Muscle layer of colon (tissue), 2 donors: ENCODE measurements at regions not wholly inside any gene's neighbourhood (a gene's known extent, or its start where the extent isn't known, plus 50 kb on each side); places are given as distances from the start of the nearest gene placed in this dataset.
"Not testable (repeated sequence)": the region's sequence is repeated elsewhere in the genome, so short reads cannot be mapped to it uniquely, and the experiment has no call there.

Experiments used
- H3K27ac ChIP-seq: one replicate; pipeline ENCODE4 v1.7.0; 2013; ENCODE audit warnings: low read depth, mild to moderate bottlenecking, low read length, moderate library complexity
- H3K27me3 ChIP-seq, 2 donors: one replicate each; pipeline ENCODE4 v1.7.0; 2013; ENCODE audit warnings: low read length in 2 of 2, mild to moderate bottlenecking in 2 of 2; ENCODE audit not compliant: insufficient read depth in 2 of 2, control insufficient read depth in 1 of 2
- H3K36me3 ChIP-seq: one replicate; pipeline ENCODE4 v1.7.0; 2013; ENCODE audit warnings: mild to moderate bottlenecking, low read length; ENCODE audit not compliant: insufficient read depth
- H3K4me1 ChIP-seq: one replicate; pipeline ENCODE4 v1.7.0; 2013; ENCODE audit warnings: mild to moderate bottlenecking, low read length; ENCODE audit not compliant: insufficient read depth
- H3K4me3 ChIP-seq, 2 donors: one replicate each; pipeline ENCODE4 v1.7.0; 2013; ENCODE audit warnings: low read length in 2 of 2, low read depth in 1 of 2, mild to moderate bottlenecking in 1 of 2, moderate library complexity in 1 of 2
- H3K9ac ChIP-seq: one replicate; pipeline ENCODE4 v1.7.0; 2013; ENCODE audit warnings: low read length
- H3K9me3 ChIP-seq: one replicate; pipeline ENCODE4 v1.7.0; 2013; ENCODE audit warnings: mild to moderate bottlenecking, low read length
- donor health status: abdominal sarcoma.
- donor health status: Adenocarcinoma of cecum.

- H3K9ac ChIP-seq: no peak overlapping the region
- H3K36me3 ChIP-seq: no peaks in the 10 kb centered on the region
- no peaks in the 10 kb centered on the region for H3K9me3 ChIP-seq
- H3K27ac ChIP-seq: no peak overlapping the region
- no peaks in the 10 kb centered on the region for H3K27me3 ChIP-seq
- H3K4me3 ChIP-seq: no peak overlapping the region
- no peaks in the 10 kb centered on the region for H3K4me1 ChIP-seq
These were observed 500.9 kb upstream of the NAALADL2 start for GRCh38 chr3:174358252-174358651.

DNA sequence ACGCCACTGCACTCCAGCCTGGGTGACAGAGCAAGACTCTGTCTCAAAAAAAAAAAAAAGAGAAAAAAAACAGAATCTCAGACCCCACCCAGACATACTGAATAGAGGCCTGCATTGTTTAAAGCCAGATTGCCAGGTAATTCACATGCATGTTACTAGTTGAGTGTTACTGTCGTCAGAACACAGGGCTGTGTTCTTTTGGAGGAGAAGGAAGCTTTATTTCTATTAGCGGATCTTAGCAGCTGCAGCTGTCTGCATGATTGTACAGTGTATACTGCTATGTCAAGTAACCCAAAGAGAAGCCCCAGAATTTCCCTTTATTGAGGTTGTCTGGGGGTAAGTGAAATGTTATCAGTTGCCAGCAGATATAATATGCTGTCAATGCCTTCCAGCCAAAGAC, 496.6 kb upstream of the NAALADL2 start:
- no peak overlapping the region for H3K4me3 ChIP-seq
- no peak overlapping the region for H3K27ac ChIP-seq
- H3K9ac ChIP-seq: no peak overlapping the region
- H3K36me3 ChIP-seq: no peaks in the 10 kb centered on the region
- no peaks in the 10 kb centered on the region for H3K4me1 ChIP-seq
- no peaks in the 10 kb centered on the region for H3K27me3 ChIP-seq
- H3K9me3 ChIP-seq: no peaks in the 10 kb centered on the region

DNA sequence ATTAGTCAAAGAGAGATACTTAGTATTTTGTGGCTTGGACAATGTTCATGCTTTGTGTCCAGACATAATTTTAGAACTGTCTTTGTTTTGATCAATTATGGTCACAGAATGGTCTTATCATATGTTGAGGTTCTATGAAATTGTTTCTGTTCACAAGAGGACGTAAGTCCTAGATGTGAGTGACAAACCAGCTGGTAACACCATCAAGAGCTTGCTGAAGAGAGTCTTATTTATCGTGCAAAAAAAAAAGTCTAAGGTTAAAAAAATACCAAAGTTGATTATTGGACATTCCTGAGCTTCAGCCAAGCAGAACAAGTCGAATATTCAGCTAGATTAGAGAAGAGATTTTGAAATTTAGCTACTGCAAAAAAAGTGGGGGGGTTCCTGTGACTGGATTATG, 495.9 kb upstream of the NAALADL2 start:
- Histone ChIP-seq H3K36me3 (no peaks in the 10 kb centered on the region), H3K4me3 (no peak overlapping the region), H3K9ac (no peak overlapping the region)

GRCh38 chr3:174365796-174366195, 493.3 kb upstream of the NAALADL2 start:
- H3K27ac ChIP-seq: no peak overlapping the region
- H3K36me3 ChIP-seq: no peaks in the 10 kb centered on the region
- no peaks in the 10 kb centered on the region for H3K9me3 ChIP-seq
- no peak overlapping the region for H3K9ac ChIP-seq
- H3K4me3 ChIP-seq: no peak overlapping the region
- no peaks in the 10 kb centered on the region for H3K4me1 ChIP-seq
- H3K27me3 ChIP-seq: no peaks in the 10 kb centered on the region

More for the DNA sequence above, 495.9 kb upstream of the NAALADL2 start:
- Histone ChIP-seq H3K9me3 (no peaks in the 10 kb centered on the region), H3K27me3 (no peaks in the 10 kb centered on the region), H3K4me1 (no peaks in the 10 kb centered on the region), H3K27ac (no peak overlapping the region)

DNA sequence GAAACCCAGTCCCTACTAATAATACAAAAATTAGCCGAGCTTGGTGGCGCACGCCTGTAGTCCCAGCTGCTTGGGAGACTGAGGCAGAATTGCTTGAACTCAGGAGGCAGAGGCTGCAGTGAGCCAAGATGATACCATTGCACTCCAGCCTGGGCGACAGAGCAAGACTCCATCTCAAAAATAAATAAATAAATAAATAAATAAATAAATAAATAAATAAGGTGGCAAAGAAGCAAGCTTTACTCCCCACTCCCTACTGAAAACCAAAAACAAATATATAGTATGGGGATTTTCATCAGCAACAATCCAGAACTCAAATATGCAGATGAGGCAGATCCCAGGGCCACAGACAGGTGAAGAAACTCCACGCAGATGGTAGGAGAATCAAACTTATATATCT, 492.2 kb upstream of the NAALADL2 start:
- not testable (repeated sequence) for H3K9ac ChIP-seq, H3K36me3 ChIP-seq, H3K4me3 ChIP-seq, H3K27ac ChIP-seq, H3K27me3 ChIP-seq, H3K9me3 ChIP-seq, H3K4me1 ChIP-seq

- H3K27ac ChIP-seq: no peak overlapping the region
- H3K4me3 ChIP-seq: no peak overlapping the region
- H3K4me1 ChIP-seq: no peaks in the 10 kb centered on the region
- no peaks in the 10 kb centered on the region for H3K27me3 ChIP-seq
- no peaks in the 10 kb centered on the region for H3K9me3 ChIP-seq
- no peaks in the 10 kb centered on the region for H3K36me3 ChIP-seq
- H3K9ac ChIP-seq: no peak overlapping the region
These were observed 482.8 kb upstream of the NAALADL2 start for GRCh38 chr3:174376346-174376745.

DNA sequence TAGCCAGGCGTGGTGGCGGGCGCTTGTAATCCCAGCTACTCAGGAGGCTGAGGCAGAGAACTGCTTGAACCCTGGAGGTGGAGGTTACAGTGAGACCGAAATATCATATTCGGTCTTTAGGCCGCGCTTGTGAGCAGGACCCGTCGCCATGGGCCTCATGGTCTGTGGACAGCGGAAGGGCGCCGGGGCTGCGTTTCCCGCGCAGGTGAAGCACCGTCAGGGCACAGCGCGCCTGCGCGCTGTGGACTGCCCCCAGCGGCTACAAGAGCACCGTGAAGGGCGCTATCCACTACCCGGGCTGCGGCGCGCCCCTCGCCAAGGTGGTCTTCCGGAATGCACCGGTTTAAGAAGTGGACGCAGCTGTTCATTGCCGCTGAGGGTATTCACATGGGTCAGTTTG, 482.0 kb upstream of the NAALADL2 start:
- Histone ChIP-seq H3K27ac (no peak overlapping the region), H3K4me1 (no peaks in the 10 kb centered on the region), H3K27me3 (no peaks in the 10 kb centered on the region), H3K36me3 (no peaks in the 10 kb centered on the region), H3K9ac (no peak overlapping the region), H3K4me3 (no peak overlapping the region), H3K9me3 (no peaks in the 10 kb centered on the region)

GRCh38 chr3:174377684-174378083, 481.4 kb upstream of the NAALADL2 start:
- Histone ChIP-seq H3K4me1 (no peaks in the 10 kb centered on the region), H3K36me3 (no peaks in the 10 kb centered on the region), H3K4me3 (no peak overlapping the region), H3K27ac (no peak overlapping the region), H3K27me3 (no peaks in the 10 kb centered on the region), H3K9me3 (no peaks in the 10 kb centered on the region), H3K9ac (no peak overlapping the region)

DNA sequence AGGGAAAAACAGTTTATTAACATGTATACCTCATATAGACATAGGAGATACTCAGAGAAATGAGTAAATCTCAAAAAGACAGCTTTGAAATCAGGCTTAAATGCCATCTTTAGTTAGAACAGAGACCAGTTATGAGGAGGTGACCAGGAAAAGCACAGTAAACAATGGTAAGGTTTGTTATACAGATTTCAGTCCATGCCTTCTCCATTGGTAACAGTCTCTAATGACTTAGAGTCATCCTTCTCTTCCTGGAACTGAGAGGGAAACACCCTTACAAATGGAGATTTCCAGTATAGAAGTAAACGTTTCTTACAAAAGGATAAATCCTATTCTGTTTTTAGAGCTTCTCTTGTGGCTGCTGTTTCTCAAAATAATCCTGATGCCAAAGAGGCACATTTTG, 476.3 kb upstream of the NAALADL2 start:
- H3K4me1 ChIP-seq: no peaks in the 10 kb centered on the region
- H3K27ac ChIP-seq: no peak overlapping the region
- no peak overlapping the region for H3K9ac ChIP-seq
- H3K36me3 ChIP-seq: no peaks in the 10 kb centered on the region
- no peak overlapping the region for H3K4me3 ChIP-seq
- H3K9me3 ChIP-seq: no peaks in the 10 kb centered on the region
- no peaks in the 10 kb centered on the region for H3K27me3 ChIP-seq

DNA sequence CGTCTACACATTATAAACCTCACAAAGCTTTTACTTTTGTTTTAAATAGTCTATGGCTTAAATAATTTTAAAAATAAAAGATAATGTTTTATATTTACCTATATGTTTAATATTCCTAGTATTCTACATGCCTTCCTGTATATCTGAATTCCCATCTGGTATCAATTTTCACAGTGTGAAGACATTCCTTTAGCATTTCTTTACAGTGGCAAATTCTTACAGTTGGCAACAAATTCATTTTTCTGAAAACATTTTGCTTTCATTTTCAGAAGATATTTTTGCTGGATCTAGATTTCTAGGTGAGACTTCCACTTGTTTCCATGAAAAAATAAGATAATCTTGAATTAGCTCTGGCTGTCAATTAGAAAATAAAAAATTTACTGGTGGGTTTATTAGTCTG, 471.4 kb upstream of the NAALADL2 start:
- Histone ChIP-seq H3K9me3 (no peaks in the 10 kb centered on the region), H3K27me3 (no peaks in the 10 kb centered on the region), H3K4me3 (no peak overlapping the region), H3K36me3 (no peaks in the 10 kb centered on the region), H3K9ac (no peak overlapping the region), H3K27ac (no peak overlapping the region), H3K4me1 (peaks cover 5% of the 10 kb centered on the region)

- Histone ChIP-seq H3K27me3 (no peaks in the 10 kb centered on the region), H3K36me3 (no peaks in the 10 kb centered on the region), H3K9ac (no peak overlapping the region), H3K9me3 (no peaks in the 10 kb centered on the region), H3K4me1 (no peaks in the 10 kb centered on the region), H3K4me3 (no peak overlapping the region), H3K27ac (no peak overlapping the region)
These were observed 461.3 kb upstream of the NAALADL2 start for GRCh38 chr3:174397848-174398247.

- H3K4me1 ChIP-seq: no peaks in the 10 kb centered on the region
- H3K27me3 ChIP-seq: no peaks in the 10 kb centered on the region
- no peaks in the 10 kb centered on the region for H3K36me3 ChIP-seq
- H3K4me3 ChIP-seq: no peak overlapping the region
- no peak overlapping the region for H3K27ac ChIP-seq
- H3K9ac ChIP-seq: no peak overlapping the region
- H3K9me3 ChIP-seq: no peaks in the 10 kb centered on the region
These were observed 460.4 kb upstream of the NAALADL2 start for GRCh38 chr3:174398761-174399160.
